LoVo (cell line): ENCODE measurements at regions not wholly inside any gene's neighbourhood (a gene's known extent, or its start where the extent isn't known, plus 50 kb on each side); places are given as distances from the start of the nearest gene placed in this dataset.
A peak's percentile ranks its signal among the peaks of the same experiment; 100 is the strongest.

ENCODE experiments used
- DNase-seq: peaks from one replicate; pipeline ENCODE4 v3.0.0-alpha.2; 2016; ENCODE audit warnings: low spot score

- DNase-seq: no peak
Observed at GRCh38 chr20:21033817-21034216, 72.3 kb downstream of the LINC00237 start.

DNA sequence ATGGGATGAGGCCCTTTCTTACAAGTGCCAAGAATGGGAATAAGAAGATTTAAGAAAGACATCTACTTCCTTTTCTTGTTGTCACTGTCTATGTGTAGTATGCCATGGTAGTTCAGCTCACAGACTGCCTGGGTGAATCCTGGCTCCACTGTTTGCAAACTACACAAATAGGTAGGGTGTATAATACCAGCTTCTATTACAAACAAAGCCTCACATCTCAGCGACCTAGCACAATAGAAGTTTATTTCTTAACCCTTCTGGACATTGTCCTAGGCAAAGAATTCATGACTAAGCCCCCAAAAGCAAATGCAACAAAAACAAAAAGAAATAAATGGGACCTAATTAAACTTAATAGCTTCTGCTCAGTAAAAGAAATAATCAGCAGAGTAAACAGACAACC lies 74.5 kb downstream of the LINC00237 start:
- no peak for DNase-seq

DNA sequence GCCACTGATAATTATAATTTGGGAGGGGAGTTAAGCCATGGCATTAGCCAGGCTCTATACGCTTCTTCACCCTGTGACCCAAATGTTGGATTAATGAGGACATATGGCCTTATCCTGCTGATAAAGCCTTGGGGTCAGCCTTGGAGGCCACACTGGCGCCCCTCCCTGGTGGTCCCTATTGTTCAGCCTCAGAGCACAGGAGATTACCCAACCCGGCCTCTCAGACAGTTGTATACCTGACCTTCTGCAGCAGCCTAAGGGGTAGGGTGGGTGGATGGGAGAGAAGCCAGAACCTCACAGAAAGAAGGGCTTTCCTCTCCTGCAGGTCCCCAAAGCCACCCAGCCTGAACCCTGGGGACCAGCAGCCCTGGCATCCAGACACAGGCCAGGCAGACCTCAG lies 76.8 kb downstream of the LINC00237 start:
- DNase-seq: no peak

DNA sequence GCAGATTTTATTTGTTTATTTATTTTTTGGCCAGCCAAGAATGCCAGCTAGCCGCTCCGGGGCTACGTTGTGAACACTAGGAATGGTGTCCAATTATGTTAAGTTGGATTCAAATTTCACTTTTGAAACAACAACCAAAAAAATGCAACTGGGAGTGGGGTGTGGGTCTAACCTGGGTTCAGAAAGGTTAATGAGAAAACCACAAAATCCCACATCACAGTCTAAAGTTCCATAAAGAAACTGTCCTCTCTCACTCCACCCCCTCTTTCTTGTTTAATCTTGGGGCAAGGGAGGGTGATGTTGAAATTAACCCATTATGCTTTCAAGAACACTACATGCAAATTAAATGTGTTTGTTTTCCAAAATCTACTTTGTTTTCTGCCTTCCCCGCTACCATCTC lies 77.2 kb downstream of the LINC00237 start:
- peak; percentile 9 for DNase-seq

DNA sequence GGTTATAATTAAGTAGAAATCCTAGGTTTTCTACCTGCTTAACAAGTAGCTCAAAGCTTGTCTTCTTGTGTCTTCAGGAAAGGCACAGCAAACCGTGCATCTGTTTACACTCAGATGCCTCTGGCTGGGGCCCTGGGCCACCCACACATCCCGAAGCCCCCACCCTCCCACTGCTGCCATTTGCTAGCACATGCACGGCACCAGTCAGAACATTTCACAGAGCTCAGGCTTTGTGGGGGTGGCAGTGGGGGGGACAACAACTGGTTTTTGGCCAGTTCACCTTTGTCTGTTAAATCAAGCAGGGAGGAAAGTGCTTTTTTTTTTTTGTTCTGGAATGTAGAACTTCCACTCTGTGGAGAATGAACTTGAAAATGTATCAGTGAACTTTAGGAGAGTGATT lies 77.7 kb downstream of the LINC00237 start:
- DNase-seq: no peak

- peak; percentile 83 for DNase-seq
Observed at GRCh38 chr20:21027569-21027968, 78.6 kb downstream of the LINC00237 start.

- DNase-seq: peak; percentile 76
Observed at GRCh38 chr20:21026951-21027350, 79.2 kb downstream of the LINC00237 start.

- DNase-seq: no peak
Observed at GRCh38 chr20:21024420-21024819, 81.7 kb downstream of the LINC00237 start.

DNA sequence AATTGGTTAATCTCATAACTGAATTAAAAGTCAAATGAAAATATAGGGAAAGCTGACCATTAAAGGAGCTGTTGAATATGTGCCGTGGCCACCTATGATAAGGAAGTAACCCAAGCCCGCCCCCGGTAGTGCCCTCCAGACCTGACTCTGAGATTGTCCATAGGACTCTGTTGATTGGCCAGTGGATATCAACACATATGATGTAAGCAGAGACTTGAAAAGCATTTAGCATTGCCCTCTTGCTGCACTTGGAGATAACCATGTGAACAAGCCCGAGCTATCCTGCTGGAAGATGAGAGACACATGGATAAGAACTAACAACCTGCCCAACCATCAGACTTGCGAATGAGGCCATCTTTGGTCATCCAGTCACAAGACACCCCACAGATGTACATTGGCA lies 83.2 kb downstream of the LINC00237 start:
- no peak for DNase-seq

DNA sequence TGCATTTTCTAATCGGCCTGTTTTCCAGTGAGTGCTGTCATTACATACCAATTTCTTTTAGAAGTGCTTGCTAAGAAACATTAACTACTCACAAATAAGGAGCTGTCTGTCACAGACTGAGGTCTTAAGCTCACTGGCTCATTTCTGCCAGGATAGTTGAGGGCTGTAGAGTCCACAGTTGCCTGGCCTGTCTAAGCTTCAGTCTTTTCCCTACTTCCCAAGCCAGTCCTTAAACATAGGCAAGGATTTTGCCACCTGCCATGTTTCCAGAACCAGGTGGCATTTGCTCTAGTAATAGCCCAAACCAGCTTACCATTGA lies 84.7 kb downstream of the LINC00237 start:
- DNase-seq: no peak

GRCh38 chr20:21020659-21021471 lies 85.3 kb downstream of the LINC00237 start:
- DNase-seq: no peak

DNA sequence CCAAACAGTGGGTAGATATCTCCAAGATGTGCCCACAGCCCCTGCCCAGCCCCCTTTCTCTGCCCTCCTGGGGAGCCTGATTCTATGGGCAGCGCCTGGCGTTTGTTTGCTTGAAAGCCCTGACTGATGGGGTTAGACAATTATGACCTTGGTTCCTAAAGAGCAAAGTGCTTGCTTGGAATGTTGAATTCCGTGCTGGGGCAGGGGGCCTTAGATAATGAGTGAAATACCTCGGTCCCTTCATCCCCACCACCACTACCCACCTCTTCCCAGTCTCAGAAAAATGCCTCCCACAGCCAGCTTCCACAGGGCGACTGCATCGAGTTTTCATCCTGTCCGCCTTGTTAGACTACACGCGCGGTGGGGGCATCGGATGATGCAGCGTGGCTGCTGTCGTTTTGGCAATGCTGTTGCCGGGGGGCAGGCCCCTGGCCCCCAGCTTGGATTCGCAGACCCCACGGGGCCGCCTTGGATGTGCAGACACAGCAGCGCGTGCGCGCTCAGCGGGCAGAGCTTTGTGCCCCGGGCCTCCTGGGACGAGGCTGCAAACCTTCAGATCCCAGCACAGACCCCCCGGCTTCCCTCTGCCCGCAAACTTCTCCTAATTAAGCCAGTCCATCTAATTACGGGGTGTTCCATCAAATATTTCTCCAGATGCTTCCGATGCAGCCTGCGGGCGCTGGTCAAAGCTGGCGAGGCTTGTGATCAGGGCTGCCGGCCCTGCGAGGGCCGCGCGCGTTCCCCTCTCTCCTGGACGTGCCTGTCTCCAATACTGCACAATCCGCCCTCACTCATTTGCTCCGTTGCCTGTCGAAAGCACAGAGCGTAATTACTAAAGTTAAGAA lies 86.1 kb downstream of the LINC00237 start:
- DNase-seq: no peak

DNA sequence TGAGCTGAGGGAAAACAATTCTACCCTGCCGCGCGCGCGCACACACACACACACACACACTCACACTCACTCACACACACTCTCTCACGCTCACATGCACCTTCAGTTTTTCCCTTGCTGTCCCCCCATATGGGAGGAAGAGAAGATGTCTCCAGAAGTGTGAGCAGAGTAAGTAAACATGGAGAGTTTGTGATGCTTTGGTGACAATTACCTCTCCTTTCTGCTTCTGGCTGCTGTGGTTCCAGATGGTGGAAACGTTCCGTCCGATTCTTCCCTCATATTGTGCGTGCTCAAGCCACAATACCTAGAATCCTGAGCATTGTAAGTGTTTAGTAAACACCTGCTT lies 86.7 kb downstream of the LINC00237 start:
- no peak for DNase-seq

DNA sequence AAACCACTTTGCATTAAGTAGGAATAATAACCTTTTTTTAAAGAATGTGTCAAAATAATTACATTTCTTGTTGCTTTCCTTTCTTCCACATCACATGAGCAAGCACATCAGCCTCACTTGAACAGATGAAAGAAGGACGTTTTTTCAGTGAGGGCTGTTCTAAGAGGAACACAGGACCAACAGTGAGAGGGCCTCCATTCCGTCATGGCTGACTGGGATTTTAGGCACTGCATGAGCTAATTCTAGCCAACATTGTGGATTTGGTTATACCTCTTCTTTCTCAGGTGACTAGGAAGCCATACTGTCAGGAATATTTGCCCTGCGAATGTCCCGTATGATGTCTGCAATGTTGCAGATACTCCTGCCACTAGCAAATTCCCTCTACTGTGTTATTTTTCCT lies 87.6 kb downstream of the LINC00237 start:
- DNase-seq: no peak

GRCh38 chr20:21017528-21018085 lies 88.6 kb downstream of the LINC00237 start:
- DNase-seq: peak; percentile 80

GRCh38 chr20:21016751-21017150 lies 89.4 kb downstream of the LINC00237 start:
- DNase-seq: no peak

- no peak for DNase-seq
Observed at GRCh38 chr20:21014528-21014927, 91.6 kb downstream of the LINC00237 start.

DNA sequence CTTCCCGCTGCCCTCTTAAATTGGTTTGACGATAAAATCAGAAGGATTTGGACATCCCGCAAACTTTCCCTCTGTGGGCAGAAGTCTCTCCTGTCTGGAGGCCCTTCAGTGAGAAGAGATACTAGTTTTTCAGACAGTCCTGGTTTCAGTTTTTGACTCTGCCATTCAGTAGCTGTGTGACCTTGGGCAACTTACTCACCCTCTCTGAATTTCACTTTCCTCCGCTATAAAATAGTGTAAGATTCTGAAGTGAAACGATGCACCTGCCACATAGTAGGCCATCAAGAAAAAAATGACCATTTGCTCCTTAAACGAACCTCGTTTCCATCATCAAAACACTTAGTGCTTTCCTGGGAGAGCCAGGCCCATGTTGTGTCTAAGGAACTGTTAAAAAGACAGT lies 97.2 kb downstream of the LINC00237 start:
- no peak for DNase-seq

DNA sequence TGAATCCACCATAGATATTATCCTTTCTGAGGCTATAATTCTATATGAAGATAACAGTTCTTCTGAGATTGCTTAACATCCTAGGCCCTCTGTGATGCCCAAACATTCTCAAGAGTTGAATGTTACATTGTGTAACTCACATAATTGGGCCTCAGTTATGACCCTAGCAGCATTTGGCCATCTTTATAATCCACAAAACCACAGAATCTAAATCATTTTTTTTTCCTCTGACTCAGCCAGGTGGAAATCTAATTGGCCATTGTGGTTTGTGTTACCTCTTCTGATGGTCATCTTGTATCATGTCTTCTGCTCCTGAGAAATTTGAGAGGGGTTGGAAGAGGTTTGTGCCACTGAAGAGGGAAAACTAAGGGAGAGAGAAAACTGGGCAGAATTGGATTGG lies 99.5 kb downstream of the LINC00237 start:
- DNase-seq: peak; percentile 17

DNA sequence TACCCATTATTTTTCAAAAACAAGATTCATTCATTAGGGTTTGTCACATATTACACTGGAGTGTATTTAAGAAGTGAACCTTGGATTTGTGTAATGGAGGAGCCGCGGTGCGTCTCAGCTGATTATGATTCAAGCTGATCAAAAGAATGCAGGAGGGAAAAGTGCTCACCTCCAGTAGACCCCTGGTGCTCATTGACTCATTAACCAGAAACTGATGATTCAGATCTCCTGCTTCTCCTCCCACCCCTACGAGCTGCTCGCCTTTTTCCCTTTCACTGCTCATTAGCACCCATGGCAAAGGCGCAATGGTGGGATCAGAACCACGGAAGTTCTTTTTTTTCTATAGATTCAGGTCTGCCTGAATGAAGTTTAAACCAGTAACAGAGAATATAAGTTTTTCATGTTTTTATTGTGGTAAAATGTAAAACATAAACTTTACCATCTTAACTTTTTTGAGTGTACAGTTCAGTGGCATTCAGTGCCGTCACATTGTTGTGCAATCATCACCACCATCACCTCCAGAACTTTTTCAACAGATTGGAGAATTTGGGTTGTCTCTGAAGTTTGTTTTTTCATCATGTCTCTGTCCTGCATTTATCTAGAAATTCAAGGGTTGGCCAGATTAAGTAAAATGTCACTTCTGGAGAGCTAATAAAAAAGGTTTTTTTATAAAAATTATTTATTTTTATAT lies 101.6 kb downstream of the LINC00237 start:
- DNase-seq: no peak

DNA sequence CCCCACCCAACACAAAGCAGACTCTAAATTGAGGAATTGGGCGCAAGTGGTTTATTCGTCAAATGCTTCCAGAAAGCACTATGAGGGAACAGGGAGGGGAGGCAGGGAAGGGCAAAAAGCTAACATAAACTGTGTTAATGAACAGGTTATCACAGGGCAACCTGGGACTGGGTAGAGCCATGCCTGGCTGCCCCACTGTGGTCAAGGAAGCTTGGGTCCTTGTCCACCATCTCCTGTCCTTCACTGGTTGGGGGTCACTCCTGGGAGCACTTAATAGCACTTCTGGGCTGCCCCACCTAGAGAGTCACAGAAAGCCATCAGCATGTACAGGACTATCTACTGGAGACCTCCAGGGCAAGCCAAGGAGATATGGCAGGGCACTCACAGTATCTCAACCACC lies 102.3 kb downstream of the LINC00237 start:
- DNase-seq: no peak

DNA sequence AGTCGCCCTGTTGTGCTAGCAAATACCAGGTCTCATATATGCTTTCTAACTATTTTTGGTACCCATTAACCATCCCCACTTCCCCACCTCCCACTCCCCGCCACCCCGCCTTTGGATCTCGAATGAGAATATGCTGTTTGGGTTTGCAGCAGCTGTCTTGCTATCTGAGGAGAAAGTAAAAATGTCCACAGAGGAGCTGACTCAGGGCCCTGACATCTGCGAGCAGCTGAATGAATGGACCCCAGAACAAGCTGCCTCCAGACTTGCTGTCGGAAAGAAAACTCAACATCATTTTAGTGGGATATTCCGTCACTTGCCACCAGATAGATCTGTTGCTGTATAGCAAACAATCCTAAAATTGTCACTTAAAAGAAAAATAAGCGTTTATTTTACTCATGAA lies 103.7 kb downstream of the LINC00237 start:
- no peak for DNase-seq

DNA sequence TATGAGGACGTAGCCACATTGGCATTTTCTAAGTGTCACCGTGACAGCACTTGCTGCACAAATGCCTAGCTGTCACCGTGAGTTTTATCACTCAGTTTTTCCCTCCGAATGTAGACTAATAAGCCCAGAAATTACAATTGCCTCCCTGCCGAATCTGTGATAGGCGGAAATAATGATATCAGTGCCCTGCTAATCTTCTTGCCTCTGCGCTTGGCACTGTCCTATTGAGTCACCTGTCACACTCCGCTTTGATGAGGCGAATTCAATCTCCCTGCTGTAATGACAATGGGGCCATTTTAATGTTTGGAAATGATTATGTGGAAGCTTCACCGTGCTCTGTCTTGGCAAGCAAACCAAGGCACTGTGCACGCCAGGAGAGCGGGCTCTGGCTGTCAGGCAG lies 112.8 kb downstream of the LINC00237 start:
- no peak for DNase-seq
